B cell (primary cell): ENCODE measurements at regions not wholly inside any gene's neighbourhood (a gene's known extent, or its start where the extent isn't known, plus 50 kb on each side); places are given as distances from the start of the nearest gene placed in this dataset.
A peak's percentile ranks its signal among the peaks of the same experiment; 100 is the strongest.

ENCODE experiments used
- ATAC-seq: fragments of 200-7000 bp; cut with Tn5 transposase; one replicate; pipeline ENCODE4 v1.10.0; 2021; ENCODE audit warnings: low read depth, mild to moderate bottlenecking, moderate number of reproducible peaks, moderate library complexity
- CTCF ChIA-PET: fragments of 350-600 bp; sonication (Branson Sonifier 250); formaldehyde crosslinking; loops from one replicate; lab custom pipeline; 2021; ENCODE audit warnings: antibody characterized with exemption, inconsistent platforms; lab: Charles Lee
- POLR2A ChIA-PET: fragments of 350-600 bp; sonication (Branson Sonifier 250); formaldehyde crosslinking; loops from one replicate; lab custom pipeline; 2021; ENCODE audit warnings: antibody characterized with exemption; lab: Charles Lee
- DNase-seq: peaks from one replicate; pipeline ENCODE4 v3.0.0; 2013
- H2AFZ ChIP-seq: 2 replicates; pipeline ENCODE4 v1.6.1; 2012; ENCODE audit warnings: mild to moderate bottlenecking, low read depth, low read length; ENCODE audit not compliant: insufficient read depth, poor library complexity, severe bottlenecking
- H3K27ac ChIP-seq, 2 donors: 1 replicate in 1 of 2; 2 replicates in 1 of 2; pipeline ENCODE4 v1.5.1; 2012 to 2013; ENCODE audit warnings: low read length in 2 of 2, mild to moderate bottlenecking in 2 of 2, moderate library complexity in 1 of 2
- H3K27me3 ChIP-seq, 4 experiments: fragments of 200-600 bp in 1 of 4; sonication (generic) in 1 of 4; replicated peaks in 1 of 4; 1 replicate in 2 of 4; 2 replicates in 2 of 4; pipeline versions ENCODE4 v1.6.1 to v1.7.0; 2013 to 2016; ENCODE audit warnings: low read length in 3 of 4, mild to moderate bottlenecking in 2 of 4, mixed read lengths in 1 of 4, moderate library complexity in 1 of 4; ENCODE audit not compliant: insufficient read depth in 4 of 4, control insufficient read depth in 3 of 4; ENCODE audit errors: control extremely low read depth in 1 of 4
- H3K36me3 ChIP-seq, 2 experiments: replicated peaks in 1 of 2; 1 replicate in 1 of 2; 2 replicates in 1 of 2; pipeline versions ENCODE4 v1.6.1 to v1.7.1; 2013; ENCODE audit warnings: low read length in 1 of 2; ENCODE audit not compliant: insufficient read depth in 2 of 2, control insufficient read depth in 1 of 2; ENCODE audit errors: control extremely low read depth in 1 of 2, extremely low read depth in 1 of 2
- H3K4me1 ChIP-seq, 2 donors: fragments of 200-600 bp in 1 of 2; sonication (generic) in 1 of 2; 1 replicate in 1 of 2; 2 replicates in 1 of 2; pipeline versions ENCODE4 v1.5.1 to v1.6.1; 2013 to 2017; ENCODE audit warnings: low read length in 2 of 2; ENCODE audit not compliant: control insufficient read depth in 2 of 2, insufficient read depth in 2 of 2
- H3K4me2 ChIP-seq: replicated peaks from 2 replicates; pipeline ENCODE3; 2012; ENCODE audit warnings: mild to moderate bottlenecking, low read depth, low read length; ENCODE audit not compliant: poor library complexity, severe bottlenecking
- H3K4me3 ChIP-seq, 5 experiments: fragments of 200-600 bp in 1 of 5; sonication (generic) in 1 of 5; 1 replicate in 3 of 5; 2 replicates in 2 of 5; pipeline versions ENCODE4 v1.5.1 to v1.7.0; 2011 to 2016; ENCODE audit warnings: low read length in 4 of 5, mild to moderate bottlenecking in 4 of 5, low read depth in 2 of 5, control low read depth in 1 of 5, moderate library complexity in 1 of 5; ENCODE audit not compliant: insufficient read depth in 1 of 5; ENCODE audit errors: control extremely low read depth in 1 of 5, extremely low read depth in 1 of 5
- H3K79me2 ChIP-seq: fragments of 200-600 bp; sonication (generic); one replicate; pipeline ENCODE4 v1.6.0; 2016; ENCODE audit warnings: low read length; ENCODE audit not compliant: control insufficient read depth, insufficient read depth
- H3K9ac ChIP-seq: fragments of 200-600 bp; sonication (generic); 2 replicates; pipeline ENCODE4 v1.6.1; 2017; ENCODE audit warnings: mild to moderate bottlenecking, low read length, moderate library complexity
- H3K9me3 ChIP-seq, 3 donors: one replicate each; pipeline versions ENCODE4 v1.6.1 to v1.7.1; 2013; ENCODE audit warnings: low read length in 2 of 3; ENCODE audit not compliant: control insufficient read depth in 2 of 3, insufficient read depth in 1 of 3; ENCODE audit errors: control extremely low read depth in 1 of 3
- H4K20me1 ChIP-seq: 2 replicates; pipeline ENCODE4 v1.6.0; 2012; ENCODE audit warnings: mild to moderate bottlenecking, low read length; ENCODE audit not compliant: insufficient read depth, control insufficient read depth, poor library complexity, severe bottlenecking
- H3K27ac Mint-ChIP-seq: one replicate; pipeline ENCODE4 v1.8.0; 2021; ENCODE audit warnings: mixed read lengths
- H3K27me3 Mint-ChIP-seq: one replicate; pipeline ENCODE4 v1.8.0; 2021; ENCODE audit warnings: mixed read lengths
- H3K4me1 Mint-ChIP-seq: one replicate; pipeline ENCODE4 v1.8.0; 2021; ENCODE audit warnings: mixed read lengths
- H3K4me3 Mint-ChIP-seq: one replicate; pipeline ENCODE4 v1.8.0; 2021; ENCODE audit warnings: mixed read lengths
- H3K9me3 Mint-ChIP-seq: one replicate; pipeline ENCODE4 v1.8.0; 2022; ENCODE audit warnings: mixed read lengths; ENCODE audit not compliant: insufficient read depth
- CTCF ChIP-seq: fragments of 200-600 bp; IDR thresholded peaks from one replicate; pipeline ENCODE4 v1.8.0; 2022; ENCODE audit warnings: antibody characterized with exemption, mild to moderate bottlenecking
- EZH2 ChIP-seq: IDR thresholded peaks from 2 replicates; pipeline ENCODE4 v1.6.1; 2012; ENCODE audit warnings: borderline replicate concordance, low read depth, mild to moderate bottlenecking, moderate library complexity, low read length; ENCODE audit not compliant: insufficient read depth, poor library complexity, severe bottlenecking
- WGBS: methylation state at CpG from one replicate; pipeline ENCODE4 v1.1.5; 2013; ENCODE audit warnings: missing lambda C conversion rate; ENCODE audit not compliant: insufficient coverage; 5-methylcytosine and 5-hydroxymethylcytosine counted together
- intact Hi-C: fragments of 100-400 bp; cut with micrococcal nuclease; formaldehyde crosslinking; loops from one replicate; pipeline ENCODE4 v1.10.0; 2022

GRCh38 chr4:180394730-180395129 is 1848.5 kb upstream of the TENM3 start:
- Histone ChIP-seq H2AFZ (peak overlapping the region; percentile 2), H4K20me1 (no peaks in the 10 kb centered on the region), H3K9me3 (no peaks in the 10 kb centered on the region), H3K27me3 (no peaks in the 10 kb centered on the region), H3K36me3 (no peaks in the 10 kb centered on the region), H3K4me2 (peak overlapping the region; percentile 3), H3K4me3 (no peak overlapping the region), H3K27ac (no peak overlapping the region), H3K79me2 (no peaks in the 10 kb centered on the region), H3K9ac (no peak overlapping the region), H3K4me1 (no peaks in the 10 kb centered on the region)
- Mint-ChIP-seq H3K9me3 (no peaks in the 10 kb centered on the region), H3K4me1 (no peaks in the 10 kb centered on the region), H3K27ac (no peak overlapping the region), H3K27me3 (no peaks in the 10 kb centered on the region), H3K4me3 (no peak overlapping the region)
- intact Hi-C loops, result no loop called here
- CTCF ChIA-PET, result no interaction called here
- no peak for TF ChIP-seq EZH2
- no peak for TF ChIP-seq CTCF
- no peak for DNase-seq
- no peak for ATAC-seq
- POLR2A ChIA-PET, result no interaction called here
- WGBS, result 27% methylated on average over 3 of the region's 3 CpGs

DNA sequence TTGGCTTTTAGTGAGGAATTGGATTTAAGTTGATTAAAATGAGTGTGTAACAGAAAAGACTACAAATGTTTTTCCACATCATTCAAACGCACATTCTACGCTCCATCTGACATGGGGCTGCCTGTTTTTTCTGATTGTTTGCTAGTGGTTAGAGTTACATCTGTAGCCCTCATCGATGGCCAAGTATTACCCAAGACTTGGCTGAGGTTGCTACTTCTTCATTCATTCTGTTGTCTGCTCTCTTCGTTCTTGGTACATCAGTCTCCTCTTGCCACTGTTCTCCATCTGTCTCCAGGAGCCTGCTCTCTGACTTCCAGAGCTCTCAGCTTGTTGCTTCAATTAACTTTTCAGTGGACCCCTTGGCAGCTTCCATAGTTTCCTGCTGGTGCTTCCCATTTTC is 1844.6 kb upstream of the TENM3 start:
- H3K27ac ChIP-seq, result no peak overlapping the region
- intact Hi-C loops, result no loop called here
- no peaks in the 10 kb centered on the region for H4K20me1 ChIP-seq
- H3K27me3 ChIP-seq, result no peaks in the 10 kb centered on the region
- no peak for TF ChIP-seq CTCF
- TF ChIP-seq EZH2, result no peak
- POLR2A ChIA-PET, result no interaction called here
- Mint-ChIP-seq H3K27ac (no peak overlapping the region), H3K4me1 (no peaks in the 10 kb centered on the region), H3K4me3 (no peak overlapping the region), H3K9me3 (no peaks in the 10 kb centered on the region), H3K27me3 (no peaks in the 10 kb centered on the region)
- DNase-seq (no peak), ATAC-seq (no peak)
- WGBS, result 97% methylated on average over 2 of the region's 4 CpGs
- H3K36me3 ChIP-seq, result no peaks in the 10 kb centered on the region
- CTCF ChIA-PET, result no interaction called here
- H3K4me1 ChIP-seq, result no peaks in the 10 kb centered on the region
- H3K79me2 ChIP-seq, result no peaks in the 10 kb centered on the region
- H3K4me2 ChIP-seq, result no peak overlapping the region
- H3K4me3 ChIP-seq, result no peak overlapping the region
- H3K9ac ChIP-seq, result no peak overlapping the region
- H3K9me3 ChIP-seq, result peaks cover 0 to 3% (median 0%) of the 10 kb centered on the region in 3 donors
- no peak overlapping the region for H2AFZ ChIP-seq
